ENCODE measurements at regions not wholly inside any gene's neighbourhood (a gene's known extent, or its start where the extent isn't known, plus 50 kb on each side); places are given as distances from the start of the nearest gene placed in this dataset.

- TF ChIP-seq CTCF (conservative IDR thresholded peaks at IDR 0.05 in 1 of 2, IDR thresholded peaks at IDR 0.05 in 1 of 2; ENCODE audit: low read depth in 1 of 2, low read length in 2 of 2) = no peak
- no peak for TF ChIP-seq EZH2 (IDR thresholded peaks at IDR 0.05; ENCODE audit: low read length, missing control alignments)
Measured at GRCh38 chr17:77833769-77834168, 124.7 kb upstream of the TNRC6C start.
